Fibroblast of skin of right quadriceps (primary cell): ENCODE measurements at regions not wholly inside any gene's neighbourhood (a gene's known extent, or its start where the extent isn't known, plus 50 kb on each side); places are given as distances from the start of the nearest gene placed in this dataset.
"Not testable (repeated sequence)": the region's sequence is repeated elsewhere in the genome, so short reads cannot be mapped to it uniquely, and the experiment has no call there.

ENCODE experiments used
- DNase-seq: peaks from one replicate; pipeline ENCODE4 v3.0.0-alpha.2; 2013

DNA sequence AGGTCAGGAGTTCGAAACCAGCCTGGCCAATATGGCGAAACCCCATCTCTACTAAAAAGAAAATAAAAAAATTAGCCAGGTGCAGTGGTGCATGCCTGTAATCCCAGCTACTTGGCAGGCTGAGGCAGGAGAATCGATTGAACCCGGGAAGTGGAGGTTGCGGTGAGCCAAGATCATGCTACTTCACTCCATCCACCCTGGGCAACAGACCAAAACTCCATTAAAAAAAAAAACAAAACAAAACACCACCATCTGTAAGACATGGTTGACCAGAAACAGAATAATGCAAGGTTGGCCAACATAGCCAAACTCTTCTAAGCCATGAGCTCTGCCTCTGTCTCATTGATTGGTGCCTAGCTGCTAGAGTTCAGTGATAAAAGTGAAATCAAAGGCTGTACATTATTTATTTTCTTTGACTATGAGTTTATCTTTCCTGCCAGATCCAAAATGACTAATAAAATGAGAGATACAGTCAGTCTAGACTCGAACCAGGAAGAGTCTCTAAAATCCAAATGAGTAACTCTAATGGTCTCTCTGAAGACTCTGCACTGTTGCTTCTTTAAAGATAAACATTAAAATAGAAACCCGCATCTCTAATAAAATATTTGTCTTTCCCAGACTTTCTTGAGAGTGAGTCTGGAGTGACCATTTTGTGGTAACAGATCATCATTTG, 404.7 kb downstream of the DAD1 start:
- no peak for DNase-seq

DNA sequence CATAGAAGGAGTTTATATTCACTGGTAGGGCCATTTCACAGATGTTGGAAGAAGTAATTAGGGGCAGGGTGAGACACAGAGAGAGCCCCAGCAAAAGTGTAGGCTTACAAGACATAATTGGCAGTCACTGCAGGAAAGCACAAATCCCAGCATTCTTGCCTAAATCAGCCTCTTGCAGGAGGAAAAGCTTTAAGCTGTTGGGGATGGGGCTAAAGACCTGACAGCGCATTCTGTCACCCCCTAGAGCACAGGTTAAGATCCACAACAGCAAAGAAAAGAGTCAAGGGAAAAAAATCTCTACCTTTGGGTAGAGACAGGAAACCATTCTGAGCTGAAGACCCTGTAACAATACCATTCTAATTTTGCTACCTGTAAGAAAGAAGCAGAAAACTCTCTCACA, 409.0 kb downstream of the DAD1 start:
- DNase-seq: no peak

DNA sequence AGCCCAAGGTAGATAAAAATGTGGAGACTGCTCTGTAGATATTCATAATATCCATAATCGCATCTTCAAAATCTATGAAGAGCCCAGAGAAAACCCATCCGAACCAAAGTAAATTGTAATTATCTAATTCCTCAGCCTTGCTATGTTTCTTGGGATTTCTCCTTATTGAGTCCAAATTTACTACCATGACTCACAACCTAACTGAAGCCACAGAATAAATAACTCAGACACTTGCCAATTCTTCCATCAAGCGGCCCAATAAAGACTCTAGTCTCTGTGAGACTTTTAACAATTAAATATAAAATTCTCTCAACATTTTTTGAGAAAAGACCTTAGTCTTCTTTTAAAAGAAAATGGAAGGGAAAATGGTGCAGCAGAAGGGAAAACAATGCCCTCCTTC, 409.8 kb downstream of the DAD1 start:
- no peak for DNase-seq

DNA sequence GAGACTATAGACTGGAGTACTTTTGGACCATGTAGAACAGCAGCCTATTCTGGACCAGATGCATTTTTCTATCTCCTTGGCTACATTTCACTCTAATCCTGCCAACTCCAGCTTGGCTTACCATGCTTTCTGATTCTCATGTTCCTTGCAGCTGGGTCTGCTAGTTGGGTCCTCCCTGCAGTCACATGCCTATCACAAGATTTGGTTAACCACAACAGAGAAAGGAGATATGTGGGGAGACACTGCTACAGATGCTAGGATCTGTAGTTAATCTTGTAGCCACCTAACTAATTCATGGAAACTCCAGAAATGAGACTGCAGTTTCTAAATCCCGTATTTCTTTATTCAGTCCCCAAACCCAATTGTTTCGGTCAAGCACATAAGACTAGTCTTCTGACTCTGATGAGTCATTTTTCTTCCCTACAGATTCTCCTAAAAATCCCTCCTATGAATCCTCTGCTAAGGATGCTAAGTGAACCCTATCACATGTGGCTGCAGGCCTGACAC, 410.6 kb downstream of the DAD1 start:
- DNase-seq: no peak

DNA sequence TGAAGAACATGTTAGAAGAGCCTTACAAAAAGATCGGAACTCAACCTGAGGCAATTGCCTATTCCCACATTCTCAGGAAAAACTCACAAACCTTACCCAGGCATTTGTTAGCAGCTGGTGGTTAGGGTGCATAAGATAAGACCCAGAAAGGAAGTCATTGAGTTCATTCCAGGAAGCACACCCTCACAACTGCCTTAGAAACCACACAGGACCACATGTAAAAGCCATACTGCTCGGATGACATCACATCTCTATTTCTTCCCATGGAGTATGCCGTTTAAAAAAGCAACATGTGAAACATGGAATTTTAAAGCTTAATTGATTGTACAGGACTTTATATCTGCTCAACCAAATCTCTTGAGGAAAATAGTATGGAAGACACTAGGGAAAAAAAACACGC, 411.2 kb downstream of the DAD1 start:
- DNase-seq: no peak

DNA sequence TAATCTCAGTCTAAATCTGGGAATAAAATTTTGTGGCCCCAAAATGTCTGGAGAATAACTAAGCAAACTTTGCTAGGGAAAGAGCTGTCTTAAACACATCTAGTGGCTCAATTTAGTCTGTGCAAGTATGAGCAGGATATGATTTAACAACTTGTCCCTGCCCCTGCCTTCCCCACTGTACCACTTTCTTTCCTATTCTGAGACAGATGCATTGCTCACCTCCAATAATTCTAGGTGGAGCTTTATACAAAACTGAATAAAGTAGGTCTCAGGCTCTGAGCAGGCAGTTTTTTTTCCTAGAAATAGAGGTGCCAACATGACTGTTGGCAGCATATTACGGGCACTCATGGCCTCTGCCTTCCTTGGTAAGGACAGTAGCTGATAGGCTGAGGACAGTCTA, 412.1 kb downstream of the DAD1 start:
- no peak for DNase-seq

DNA sequence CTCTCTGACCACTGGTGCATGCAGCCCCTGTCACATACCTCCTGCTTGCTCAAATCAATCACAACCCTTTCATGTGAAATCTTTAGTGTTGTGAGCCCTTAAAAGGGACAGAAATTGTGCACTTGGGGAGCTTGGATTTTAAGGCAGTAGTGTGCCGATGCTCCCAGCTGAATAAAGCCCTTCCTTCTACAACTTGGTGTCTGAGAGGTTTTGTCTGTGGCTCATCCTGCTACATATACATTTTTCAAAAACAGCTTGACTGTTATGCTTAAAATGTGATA, 413.8 kb downstream of the DAD1 start:
- DNase-seq: not testable (repeated sequence)

DNA sequence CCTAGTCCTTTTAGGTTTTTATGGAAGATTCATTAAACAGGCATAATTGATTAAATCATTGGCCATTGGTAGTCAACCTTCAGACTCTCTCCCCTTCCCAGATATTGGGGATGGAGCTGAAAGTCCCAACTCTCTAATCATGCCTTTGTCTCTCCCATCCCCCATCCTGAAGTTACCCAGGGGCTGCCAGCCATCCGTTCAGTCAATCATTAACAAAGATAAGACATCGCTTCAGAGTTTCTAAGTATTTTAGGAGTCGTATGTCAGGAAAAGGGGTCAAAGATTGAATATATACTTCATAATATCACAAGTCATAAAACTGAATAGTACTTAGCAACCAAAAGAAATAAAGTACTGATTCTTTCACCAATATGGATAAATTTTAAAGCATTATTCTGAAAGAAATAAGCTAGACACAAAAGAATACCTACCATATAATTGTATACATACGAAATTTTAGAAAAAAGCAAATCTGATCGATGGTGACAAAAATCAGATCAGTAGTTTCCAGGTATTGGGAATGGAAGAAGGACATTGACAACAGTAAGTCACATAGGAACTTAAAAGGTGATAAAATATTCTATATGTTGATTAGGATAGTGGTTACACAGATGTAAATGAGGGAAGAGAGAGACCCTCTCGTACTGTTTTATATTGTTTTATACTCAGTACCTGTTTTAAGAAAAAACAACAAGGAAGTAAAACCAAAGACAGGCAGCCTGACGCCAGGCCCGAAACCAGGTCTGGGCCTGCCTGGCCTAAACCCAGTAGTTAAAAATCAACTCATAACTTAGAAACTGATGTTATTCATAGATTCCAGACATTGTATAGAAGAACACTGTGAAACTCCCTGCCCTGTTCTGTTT, 414.4 kb downstream of the DAD1 start:
- DNase-seq: no peak

DNA sequence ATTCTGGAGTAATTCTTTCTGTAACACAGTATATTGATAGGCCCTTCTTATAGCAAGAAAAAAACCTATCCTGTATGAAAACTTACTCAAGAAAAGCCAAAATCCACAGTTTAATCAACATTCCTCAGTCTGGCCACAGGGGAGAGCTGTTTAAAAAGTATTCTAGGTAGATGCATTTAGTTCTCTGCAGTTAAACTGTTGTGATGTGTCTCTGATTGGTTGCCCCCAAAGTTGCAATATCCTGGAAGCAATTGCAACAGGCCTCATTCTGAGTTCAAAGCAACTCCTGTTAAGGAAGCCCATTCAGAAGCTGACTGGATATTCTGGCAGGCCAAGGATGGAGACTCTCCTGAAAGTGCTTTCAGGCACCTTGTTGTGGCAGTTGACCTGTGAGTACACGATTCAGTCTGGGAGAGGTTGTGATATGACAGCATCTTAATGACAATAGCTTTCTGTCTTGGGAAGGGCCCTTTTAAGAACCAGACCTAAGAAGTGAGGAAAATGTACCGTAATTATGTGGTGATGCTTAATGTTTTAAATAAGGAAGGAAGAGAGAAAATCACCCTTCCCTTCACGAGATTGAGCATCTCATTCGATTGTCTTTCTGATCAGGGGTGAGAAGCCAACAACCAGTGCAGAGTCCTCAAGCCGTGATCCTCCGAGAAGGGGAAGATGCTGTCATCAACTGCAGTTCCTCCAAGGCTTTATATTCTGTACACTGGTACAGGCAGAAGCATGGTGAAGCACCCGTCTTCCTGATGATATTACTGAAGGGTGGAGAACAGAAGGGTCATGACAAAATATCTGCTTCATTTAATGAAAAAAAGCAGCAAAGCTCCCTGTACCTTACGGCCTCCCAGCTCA, 420.7 kb downstream of the DAD1 start:
- peak; percentile 31 for DNase-seq

DNA sequence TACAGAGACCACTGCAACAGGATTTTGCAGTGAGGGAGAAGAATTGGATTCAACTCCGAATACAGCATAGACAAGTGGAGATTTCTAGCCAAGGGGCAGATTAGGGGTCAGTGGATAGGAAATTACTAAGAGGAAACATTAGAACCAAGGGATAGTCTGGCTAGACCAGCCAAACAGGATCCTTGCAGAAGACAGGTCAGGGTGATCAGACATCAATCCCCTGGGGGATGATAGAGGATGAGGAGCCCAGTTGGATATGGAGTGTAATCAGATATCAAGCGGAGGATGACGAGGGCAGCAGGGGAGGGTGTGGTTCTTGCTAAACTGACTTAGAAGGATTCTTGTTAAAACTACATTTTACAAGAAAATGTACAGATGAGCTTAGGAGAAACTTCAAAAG, 424.4 kb downstream of the DAD1 start:
- no peak for DNase-seq

DNA sequence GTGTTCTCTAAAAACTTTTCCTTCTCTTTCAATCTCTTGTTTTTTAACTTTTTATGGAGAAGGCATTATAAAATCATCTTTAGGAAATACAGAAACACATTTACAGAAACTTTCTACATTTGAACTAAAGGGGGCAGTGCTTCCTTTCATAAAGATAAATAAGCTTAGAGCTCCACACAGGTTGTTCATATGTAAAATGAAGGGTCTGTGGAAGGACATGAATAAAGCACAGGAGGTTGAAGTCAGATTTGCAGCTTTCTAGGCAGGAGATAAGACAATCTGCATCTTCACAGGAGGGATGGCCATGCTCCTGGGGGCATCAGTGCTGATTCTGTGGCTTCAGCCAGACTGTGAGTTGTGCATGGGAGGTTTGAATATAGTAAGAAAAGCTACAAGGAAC, 426.0 kb downstream of the DAD1 start:
- DNase-seq: no peak

DNA sequence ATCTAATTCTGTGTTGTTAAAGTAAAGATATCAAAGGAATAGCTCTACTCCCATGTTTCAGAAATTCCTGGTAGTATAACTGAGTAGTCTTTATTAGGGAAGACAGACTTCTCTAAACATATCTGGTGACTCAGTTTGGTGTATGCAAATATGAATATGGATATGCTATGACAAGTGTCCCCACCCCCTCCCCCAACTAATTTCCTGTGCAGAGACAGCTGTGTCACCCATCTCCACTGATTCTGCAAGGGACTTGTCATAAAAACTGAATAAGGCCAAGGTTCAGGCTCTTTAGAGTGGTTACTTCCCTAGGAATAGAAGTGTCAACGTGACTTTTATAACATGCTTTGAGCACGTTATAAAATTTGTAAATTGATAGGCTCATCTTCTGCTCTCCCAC, 429.1 kb downstream of the DAD1 start:
- no peak for DNase-seq

DNA sequence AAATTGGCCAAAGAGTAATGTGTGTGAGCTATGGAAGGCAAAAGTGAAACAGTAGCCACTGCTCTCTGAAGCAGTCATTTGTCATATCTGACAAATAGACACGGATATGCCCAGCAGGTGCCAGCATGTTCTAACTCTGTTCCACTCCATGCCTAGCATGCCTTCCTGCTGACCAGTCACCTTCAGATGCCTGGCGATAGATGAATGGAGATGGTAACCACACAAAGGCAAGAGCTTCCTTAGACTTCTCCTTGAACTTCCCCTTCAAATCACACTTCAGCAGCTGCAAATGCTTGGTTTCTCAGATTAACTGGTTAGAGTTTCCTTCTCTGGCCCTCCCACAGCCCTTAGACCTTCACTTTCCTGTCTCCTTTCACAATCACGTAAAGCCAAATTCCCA, 429.9 kb downstream of the DAD1 start:
- DNase-seq: no peak

DNA sequence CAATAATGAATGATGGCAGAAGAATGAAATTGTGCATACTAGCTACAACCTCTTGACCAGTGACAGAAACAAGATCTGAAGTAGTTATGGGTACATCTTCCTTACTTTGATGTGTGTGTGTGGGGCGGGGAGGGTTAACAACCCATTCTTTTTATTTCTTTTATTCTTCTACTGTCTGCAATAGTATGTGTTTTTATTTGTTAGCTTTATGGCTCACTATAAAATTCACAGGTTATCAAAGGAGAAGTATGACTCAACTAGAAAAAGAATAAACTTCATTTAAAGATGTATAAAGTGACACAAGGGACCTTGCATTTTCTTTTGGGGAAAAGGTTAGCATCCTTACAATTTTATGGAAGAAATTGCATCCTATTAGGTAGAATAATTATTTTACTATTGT, 430.5 kb downstream of the DAD1 start:
- DNase-seq: no peak

DNA sequence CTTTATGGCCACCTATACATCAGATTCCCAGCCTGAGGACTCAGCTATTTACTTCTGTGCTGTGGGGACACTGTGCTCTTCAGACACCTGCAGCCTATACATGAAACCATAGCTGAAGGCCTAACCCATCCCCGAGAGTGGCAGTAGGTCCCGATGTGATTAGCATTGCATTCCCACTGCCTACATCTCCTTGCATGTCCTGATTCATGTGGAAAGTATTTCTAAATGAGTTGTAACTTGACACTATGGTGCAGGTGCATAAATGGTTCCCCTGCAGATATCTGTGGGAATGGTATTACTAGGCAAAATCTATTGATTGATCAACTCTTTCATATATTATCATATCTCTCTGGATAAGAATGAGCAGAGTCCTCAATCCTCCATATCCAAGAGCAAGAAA, 433.5 kb downstream of the DAD1 start:
- no peak for DNase-seq

DNA sequence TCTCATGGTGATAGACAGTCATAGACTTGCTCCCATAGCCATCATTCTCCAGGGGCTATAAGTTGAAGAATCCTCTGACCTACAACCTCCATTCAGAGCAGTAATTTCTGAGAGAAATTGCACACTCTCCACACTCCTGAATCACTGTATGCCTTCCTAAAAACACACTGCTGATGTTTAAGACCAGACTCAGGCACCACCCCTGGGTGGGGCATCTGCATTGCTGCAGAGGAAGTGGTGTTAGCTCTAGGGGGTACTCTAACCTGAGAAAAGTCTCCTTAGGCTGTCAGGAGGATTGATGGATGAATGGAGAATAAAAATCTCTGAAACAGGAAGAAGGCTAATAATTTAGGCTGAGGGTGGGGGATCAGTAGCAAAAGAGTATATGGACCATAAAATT, 436.1 kb downstream of the DAD1 start:
- DNase-seq: no peak

DNA sequence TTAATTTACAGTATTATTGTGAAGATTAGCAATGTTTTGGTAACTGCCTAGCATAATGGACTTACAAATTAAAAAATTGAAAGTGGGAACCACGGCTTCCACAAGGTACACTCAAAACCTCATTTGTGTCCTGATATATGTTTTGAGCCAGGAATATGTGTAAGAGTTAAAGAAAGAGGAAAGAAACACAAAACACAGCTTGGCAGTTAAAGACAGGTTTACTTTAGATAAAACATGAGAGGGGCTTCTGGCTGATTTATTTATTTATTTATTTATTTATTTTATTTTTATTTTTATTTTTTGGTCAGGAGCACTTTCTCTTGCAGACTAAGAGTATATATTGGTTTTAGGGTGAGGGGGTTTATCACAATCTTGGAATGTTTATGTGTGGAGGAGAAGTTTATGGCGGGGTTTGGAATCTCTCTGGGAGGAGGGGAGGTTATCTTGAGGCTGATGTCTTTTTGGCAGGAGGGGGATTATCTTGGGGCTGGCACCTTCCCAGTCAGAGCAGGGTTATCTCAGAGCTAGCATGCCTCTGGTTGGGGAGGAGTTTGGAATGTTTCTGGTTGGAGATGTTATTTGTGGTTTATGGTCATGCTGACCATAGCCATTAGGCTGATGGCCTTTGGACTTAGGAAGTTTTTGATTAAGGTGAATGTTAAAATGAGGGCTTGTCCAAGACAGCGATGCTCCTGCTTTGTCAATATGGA, 436.7 kb downstream of the DAD1 start:
- no peak for DNase-seq

DNA sequence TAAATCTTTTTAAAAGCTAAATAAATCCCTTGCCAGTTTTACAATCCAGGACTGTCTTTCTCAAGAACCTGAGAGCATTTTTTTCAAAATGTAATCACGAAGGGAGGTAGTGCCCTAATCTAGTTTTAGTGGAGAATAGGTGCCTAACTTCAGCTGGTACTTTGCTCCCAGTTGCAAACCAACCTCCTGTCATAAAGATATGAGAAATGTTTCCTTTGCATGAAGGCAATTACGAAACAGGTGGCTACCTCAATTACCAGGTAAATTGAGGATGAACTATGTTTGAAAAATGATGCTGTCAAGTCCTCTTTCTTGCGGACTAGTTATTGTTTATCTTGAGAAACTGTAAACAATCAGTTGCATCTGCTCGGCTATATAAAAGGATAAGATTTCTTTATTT, 437.9 kb downstream of the DAD1 start:
- DNase-seq: no peak

DNA sequence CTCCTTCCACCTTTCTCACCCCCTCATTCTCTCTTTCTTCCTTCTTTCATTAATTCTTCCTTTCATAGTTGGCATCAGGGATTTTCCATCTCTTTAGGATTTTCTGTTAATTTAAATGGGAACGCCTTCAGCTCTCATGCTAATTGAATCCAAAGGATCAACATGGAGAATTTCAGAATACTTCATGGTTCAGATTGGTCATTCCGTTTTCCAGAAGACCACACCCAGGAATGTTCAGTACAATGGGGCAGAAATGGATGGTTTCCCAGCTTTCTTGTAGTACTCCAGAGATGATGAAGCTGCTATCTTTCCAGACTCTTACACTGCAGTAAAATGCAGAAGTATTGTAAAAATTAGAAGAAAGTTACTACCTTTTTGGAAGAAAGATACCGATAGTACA, 440.0 kb downstream of the DAD1 start:
- DNase-seq: no peak

DNA sequence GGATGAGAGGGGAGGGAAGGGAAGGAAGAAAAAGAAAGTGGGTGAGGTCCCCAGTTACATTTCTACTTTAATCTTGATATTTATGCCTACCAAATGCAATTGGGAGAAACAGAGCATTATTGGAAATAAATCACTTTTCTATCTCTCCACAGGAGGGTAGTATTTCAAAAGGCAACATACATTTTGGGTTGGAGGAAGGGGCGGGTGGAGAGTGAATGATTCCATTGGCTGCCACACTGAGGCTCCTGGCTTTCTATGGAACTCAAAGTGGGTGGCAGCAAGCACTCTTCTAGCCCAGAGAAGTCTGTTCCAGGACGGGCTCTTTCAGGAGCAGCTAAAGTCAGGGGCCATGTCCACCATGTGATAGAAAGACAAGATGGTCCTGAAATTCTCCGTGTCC, 441.3 kb downstream of the DAD1 start:
- DNase-seq: no peak

DNA sequence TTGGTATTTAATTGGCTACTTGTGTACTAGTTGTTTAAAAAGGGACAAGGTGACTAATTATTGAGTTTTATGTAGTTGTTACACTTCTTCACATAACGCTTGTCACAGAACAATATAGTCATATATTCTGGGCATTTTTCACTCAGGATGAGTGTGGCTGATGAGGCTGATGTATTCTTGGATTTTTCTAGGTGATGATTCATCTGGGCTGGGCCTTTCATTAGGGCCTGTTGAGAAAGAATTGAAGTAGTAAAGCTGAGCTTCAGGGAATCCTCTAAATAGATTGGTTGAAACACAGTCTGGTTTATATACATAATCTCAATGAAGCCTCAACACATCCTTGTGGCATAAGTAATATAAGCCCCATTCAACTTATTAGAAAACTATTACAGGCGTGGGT, 445.7 kb downstream of the DAD1 start:
- no peak for DNase-seq

DNA sequence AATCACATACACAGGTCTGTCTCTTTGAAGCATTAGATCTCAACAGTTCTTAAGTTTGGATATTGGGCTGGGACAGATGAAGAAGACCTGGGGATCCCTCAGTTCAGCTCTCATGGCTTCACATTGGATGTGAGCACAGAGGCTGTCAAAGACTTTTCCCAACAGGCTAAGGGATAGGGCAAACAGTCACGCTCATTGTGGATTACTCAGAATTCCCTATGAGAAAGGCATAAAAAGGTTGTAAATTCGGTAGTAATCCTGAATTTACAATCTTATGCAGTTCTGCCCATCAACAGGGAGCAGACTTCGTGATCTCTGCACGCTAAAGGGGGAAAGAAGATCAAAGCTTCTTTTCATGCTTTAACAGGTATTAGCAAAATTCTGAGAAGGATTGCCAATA, 448.4 kb downstream of the DAD1 start:
- no peak for DNase-seq
